Glomerular visceral epithelial cell (primary cell): ENCODE measurements at regions not wholly inside any gene's neighbourhood (a gene's known extent, or its start where the extent isn't known, plus 50 kb on each side); places are given as distances from the start of the nearest gene placed in this dataset.

Source experiments
- DNase-seq: peaks from one replicate; pipeline ENCODE4 v3.0.0-alpha.2; 2016; ENCODE audit errors: extremely low spot score

DNA sequence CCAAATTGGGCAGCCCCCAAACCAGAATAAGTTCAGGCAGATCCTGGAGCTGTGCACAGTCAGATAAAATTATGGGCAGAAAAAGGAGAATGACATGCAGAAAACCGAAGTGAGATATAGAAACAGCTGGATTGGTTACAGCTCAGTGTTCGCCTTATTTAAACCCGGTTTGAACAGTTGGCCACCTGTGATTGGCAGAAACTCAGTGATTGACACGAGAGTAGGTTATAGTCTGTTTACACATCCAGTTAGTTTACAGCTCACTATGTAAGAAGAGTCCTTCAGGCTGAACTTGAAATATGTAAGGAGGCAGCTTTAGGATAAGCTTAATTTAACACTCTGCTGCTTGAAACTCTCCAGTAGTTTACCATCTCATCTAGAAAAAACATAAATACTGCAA, 271.6 kb upstream of the ARRDC4 start:
- DNase-seq: no peak

DNA sequence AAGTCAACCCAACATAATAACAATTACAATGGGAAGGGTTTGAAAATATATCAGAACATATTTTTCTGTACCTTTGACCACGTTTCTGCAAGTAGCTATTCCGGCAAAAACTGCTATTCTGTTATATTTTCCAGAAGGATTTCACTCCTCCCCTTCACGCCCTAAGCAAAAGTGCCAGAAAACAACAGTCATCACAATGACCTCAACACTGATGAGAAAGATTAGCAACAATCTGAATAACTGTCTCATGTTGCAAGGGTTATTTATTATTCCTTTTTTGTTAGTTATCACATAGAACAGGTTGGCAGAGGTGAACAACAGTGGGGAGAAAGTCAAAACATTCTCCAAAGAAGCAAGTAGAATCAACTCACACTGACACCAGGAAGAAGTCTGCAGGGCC, 269.4 kb upstream of the ARRDC4 start:
- DNase-seq: no peak

DNA sequence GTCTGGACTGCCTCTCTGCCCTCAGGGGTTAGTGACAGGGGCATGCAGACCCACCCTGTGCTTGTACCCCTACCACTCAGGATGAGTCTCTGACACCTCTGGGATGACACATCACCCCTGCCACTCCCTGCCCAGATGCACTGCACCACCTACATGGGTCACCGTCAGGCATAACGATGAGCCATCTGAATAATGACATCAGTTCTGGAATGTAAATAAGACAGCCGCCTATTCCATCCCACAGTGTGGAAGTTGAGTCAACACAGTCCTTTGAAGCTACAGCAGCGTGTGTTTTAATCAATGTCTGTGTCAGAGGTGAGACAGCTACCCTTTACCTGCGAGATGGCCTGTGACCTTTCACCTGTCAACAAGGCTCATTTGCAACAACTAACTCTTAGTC, 268.7 kb upstream of the ARRDC4 start:
- no peak for DNase-seq

DNA sequence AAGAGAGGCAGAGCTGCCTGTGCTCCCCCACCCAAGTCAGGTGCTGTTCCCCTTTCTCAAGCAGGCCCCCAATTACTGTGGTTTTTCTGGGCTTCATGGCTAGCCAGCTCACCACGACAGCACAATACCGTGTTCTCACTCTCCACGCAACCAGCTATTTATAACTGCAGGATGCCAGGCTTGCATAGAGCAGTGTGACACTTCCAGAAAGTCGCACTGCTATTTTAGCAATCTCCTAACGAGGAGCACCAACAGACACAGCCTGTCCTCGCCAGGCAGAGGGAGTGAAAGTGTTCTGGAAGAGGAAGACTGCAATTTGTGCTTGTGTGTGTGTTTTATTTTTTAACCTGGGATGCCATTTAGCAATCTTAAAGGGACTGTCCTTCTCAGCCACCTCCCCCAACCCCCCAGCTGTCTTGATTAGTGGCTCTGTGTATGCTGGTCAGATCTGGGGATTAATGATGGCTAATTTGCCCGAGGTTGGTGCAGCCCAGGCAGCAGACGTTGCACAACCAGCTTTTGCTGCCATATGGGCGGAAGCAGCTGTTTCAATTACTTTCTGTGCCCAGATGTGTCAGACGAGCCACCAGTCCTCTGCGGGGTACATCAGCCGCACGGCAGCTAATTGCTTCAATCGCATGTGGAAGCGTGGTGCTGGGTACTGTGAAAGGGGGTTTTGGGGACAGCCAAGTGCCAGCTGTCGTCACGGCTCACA, 268.0 kb upstream of the ARRDC4 start:
- no peak for DNase-seq

DNA sequence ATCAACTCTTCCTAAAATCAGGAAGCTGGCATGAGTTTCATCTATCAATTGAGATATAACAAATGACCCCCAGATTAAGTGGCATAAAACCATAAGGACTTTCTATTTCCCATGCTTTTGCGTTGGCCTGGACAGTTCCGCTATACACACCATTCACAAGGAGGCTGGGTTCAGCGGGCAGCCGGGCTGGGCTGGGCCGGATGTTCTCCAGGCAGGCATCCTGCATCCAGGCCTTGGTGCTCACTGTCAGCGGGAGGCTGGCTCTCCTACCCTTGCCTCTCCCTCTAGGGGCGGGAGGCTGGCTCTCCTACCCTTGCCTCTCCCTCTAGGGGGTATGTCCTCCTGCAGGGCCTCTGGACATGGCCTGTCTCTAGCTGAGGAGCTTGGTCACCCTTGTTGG, 266.0 kb upstream of the ARRDC4 start:
- no peak for DNase-seq

DNA sequence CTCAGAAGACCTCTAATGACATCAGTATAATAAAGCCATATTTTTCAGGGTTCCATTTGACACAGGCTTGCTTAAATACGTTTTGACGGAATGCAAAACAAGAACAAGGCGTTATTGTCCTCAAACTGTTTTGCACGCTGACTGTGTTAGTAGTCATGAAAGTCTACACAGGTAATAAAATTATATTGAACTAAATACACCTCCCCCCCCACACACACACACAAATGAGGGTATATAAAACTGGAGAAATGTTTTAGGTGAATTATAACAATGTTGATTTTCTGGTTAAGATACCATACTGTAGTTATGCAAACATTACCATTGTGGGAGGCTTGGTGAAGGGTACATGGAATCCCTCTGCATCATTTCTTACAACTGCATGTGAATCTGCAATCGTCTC, 257.1 kb upstream of the ARRDC4 start:
- DNase-seq: no peak

DNA sequence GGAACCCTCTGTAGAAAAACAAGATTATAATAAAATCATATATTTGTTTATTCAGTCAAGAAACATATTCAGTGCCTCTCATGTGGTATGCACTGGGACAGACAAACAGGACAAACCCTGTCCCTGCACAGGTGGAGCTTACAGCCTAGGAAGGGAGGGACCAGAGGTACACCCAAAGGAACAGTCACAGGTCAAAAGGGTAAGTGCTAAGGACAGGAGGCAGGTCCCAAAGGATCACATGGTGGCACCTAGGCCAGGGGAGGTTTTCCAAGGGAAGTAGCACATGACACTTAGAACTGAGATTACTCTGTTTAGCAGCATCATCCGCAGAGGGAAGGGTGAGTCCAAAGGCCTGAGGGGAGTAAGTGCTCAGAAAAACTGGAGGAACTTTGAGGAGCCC, 254.4 kb upstream of the ARRDC4 start:
- no peak for DNase-seq

DNA sequence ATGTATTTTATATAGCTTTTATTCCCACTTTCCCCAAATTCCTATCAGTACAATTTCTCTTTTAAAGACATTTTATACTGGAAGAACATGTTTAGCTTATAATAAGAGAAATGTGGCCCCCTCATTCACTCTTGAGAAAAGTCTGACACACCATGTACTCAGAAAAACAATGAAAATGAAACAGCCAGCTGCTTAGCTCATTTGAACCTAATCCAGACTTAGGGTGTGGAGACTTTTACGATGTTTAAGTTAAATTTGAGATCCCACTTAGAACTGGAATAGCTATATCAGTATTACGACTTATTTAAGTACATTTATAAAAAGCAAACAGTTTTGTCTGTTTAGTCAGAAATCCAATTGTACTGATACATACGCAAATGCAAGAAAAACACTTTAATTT, 252.3 kb upstream of the ARRDC4 start:
- no peak for DNase-seq

DNA sequence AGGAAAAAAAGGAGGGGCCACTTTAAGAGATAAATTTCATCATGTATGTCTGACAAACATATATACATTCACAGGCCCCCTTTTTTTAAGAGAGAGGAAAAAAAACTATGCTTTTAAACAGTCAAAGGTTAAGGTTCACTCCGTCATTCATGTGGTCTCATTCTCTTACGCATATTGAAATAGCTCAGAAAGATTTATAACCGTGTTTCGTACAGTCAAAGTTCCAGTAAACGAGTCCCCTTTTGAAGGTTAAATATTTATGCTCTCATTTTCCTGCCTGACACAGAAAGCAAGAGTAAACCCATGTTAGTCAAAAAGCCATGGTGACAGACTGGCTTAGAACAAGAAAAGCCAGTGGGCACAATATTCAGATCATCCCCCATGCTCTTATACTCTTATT, 248.0 kb upstream of the ARRDC4 start:
- DNase-seq: no peak

DNA sequence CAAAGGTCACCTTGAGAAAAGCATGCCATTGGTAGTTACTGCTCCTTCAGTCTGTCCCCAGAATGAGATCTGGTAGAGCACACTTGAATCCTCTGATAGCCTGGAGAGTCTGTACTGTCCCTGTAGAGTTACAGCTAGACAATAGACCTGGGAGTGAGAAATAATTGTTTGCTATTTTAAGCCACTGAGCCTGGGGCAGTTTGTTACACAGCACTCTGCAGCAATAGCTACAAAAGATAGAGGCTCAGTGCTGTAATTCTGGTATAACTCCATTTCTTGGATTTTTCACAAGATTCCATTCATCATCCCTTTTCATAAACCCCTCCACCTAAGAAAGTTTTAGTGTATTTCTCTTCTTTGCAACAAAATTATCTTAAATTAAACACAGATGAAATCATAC, 242.7 kb upstream of the ARRDC4 start:
- DNase-seq: no peak

DNA sequence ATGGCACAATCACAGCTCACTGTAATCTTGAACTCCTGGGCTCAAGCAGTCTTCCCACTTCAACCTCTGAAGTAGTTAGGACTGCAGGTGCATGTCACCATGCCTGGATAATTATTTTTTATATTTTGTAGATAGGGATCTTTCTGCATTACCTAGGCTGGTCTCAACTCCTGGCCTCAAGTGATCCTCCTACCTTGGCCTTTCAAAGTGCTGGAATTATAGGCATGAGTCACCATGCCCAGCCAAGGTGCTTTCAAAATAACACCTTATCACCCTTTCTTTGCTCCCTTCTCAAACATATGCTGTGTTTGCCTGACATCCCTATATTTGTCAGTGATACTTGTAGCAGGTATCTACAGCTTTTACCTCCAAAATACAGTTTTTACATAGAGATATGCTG, 242.0 kb upstream of the ARRDC4 start:
- DNase-seq: no peak

DNA sequence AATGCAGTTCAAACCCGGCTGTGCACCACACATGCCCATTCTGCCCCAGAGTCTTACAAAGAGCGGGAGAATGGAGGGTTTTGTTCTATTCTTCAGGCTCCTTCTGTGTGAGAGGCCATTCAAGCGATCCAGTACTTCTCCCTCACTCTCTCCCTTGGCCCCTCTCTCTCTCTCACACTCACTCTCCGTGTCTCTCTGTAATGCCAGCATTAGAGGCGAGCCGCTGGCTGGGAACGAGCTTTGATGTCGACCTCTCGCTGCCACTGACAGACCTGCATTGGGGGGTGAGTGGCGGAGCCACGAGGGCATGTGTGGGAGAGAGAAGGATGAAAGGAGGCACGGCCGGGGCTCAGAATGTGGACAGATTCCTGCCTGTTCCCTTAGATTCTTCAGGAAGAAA, 231.7 kb upstream of the ARRDC4 start:
- no peak for DNase-seq

DNA sequence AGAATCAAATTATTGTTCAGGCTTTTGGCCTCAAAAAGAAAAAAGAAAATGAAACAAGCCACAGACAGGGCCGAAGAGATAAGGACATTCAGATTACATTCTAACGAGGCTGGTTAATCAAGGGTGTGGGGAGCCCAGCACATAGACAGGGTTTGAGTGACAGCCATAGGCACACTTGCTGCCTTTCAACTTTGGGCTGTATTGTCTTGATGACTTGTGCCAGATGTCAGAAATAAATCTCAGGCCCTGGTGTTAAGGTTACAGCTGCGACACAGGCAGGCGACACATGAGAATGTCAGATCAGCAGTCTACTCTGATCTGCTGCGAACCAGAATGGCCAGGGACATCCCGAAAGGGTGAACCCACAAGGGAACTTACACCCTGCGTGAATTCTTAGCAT, 231.2 kb upstream of the ARRDC4 start:
- DNase-seq: no peak

DNA sequence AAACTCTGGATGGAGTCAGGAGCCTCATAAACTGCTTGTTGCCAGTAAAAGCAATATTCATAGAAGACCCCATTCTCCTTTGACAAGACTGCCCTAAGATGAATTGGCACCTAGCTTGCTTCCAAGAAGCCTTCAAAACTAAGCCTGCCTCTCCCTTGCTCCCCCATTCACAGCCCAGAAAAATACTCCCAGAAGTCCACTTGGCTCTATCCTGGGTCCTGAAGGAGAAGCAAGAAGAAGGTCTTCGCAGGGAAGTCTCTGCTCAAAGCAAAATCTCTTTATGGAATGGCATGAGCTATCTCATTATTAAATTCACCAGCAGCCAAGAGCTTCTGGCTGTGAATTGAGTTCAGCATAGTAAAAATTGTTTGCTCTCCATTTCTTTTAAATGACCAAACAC, 230.2 kb upstream of the ARRDC4 start:
- no peak for DNase-seq

DNA sequence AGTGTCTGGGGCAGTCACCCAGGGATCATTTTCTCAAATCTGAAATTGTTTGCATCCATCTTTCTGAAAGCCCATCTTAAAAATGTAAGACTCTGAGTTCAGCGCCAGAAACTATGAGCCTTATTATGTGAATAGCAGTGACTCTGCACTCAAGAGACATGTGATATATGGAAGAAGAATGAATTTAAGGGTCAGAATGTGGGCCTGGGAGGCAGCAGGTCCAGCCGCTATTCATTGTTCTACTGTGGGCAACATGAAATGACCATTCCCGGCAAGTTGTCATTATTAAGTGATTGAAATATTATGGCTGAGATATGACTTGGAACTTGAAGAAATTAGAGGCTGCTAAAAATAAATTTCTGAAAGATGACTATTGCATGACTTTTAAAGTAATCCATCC, 228.6 kb upstream of the ARRDC4 start:
- no peak for DNase-seq

DNA sequence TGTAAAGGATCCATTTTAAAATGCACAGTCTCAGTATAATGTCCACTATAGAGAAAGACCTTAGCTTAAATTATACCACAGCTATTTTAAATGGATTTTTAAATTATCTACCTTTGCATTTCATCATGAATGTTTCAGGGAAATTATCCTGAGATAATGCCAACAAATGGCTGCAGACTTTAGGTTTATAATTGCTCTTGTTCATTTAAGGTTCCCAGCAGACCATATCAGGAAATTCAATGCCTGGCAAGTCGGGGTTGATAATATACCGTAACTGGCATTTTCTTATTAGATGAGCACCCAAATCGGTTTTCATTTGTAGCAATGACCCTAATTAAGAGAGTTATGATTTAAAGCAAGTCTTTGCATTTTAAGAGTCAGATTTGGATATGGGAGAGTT, 227.1 kb upstream of the ARRDC4 start:
- DNase-seq: no peak

DNA sequence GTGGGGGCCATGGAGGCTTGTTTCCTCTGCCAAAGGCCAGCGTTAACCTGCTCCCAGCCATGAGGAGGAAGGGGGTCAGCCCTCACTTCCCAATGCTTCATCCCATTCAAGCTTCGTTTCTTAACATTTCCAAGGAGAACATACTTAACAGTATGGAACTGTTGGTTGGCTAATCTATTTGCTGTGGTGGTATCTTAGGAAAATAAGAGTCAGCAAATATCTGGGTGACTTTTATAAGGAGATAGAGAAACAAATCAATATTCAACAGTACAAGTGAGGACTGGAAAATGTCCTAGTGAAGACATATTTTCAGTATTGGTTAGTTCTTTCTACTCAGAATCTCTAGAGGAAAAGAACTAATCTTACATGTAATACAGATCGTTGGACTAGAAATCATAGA, 223.8 kb upstream of the ARRDC4 start:
- no peak for DNase-seq

DNA sequence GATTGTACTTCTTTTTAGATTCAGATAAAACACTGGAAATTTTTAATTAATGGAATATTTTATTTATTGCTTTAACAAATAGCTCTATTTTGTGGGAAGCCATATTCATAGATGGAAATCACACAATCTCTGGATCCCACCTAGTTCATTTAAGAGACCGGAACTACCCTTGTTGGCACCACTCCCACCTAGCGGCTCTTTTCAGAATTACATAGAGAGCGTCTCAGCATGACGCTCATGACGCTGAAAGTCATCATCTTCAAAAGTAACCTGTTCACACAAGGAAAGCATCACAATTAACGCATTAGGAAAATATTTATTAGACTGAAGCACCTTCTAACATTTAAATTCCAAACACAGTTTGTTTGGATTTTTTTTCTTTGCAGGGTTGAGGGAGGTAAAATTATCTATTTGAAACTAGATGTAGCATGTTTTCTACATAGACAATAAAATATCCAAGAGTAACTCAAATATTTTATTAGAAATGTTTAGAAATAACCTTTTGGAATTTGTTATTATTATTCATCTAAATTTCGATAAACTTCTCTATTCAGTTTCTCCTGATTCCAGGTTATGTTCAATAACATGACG, 214.9 kb upstream of the ARRDC4 start:
- no peak for DNase-seq

DNA sequence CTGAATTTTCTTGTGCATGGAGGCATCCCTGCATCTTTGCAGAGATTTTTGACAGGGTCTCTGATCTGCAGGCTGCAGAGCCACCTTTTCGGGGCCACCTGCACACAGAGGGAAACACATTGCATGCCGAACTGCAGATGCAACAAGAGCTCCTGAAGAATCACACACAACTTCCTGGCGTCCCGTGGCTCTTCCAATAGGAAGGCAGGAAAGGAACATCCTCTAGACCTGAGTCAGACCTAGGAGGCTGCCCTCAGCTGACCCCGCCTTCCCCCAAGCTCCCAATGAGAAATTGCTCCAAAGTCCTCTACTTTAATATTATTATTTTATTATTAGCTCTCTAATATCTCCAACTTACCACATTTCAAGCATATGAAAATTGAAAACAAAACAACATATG, 213.2 kb upstream of the ARRDC4 start:
- DNase-seq: no peak

DNA sequence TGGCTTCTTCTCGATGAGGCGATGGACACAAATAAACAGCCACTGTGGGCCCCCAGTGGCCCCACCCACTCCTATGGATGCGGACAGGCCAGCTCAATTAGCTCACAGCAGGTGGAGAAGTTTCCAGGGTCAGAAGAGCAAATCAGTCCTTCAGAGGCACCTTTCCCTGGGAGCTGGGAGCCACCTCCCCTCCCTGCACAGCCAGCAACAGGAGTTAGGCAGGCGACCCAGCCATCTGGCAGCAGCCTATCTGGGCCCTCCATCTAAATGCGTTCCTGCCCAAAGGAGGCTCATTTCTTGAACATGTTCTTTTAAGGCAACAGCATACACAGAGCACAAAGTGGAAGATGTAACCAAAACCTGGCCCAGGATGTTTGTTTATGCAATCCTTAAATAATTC, 211.9 kb upstream of the ARRDC4 start:
- DNase-seq: no peak

DNA sequence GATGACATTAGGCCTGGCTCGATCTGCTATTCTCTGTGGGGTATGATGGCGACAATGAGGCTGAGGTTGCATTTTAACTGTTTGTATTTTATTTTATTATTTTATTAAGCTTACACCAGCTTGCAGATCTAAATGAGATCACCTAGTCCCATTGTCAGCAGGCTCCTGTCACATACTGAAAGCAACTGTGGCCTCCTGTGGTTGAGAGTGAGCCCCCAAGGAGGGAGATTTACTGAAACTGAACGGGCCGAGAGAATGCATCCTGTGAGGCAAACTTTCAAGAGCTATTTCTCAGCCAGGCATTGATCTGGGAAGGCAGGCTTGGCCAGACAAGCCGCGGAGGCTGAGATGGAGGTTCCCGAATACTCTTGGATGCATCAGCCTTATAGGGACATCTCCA, 210.4 kb upstream of the ARRDC4 start:
- DNase-seq: no peak

DNA sequence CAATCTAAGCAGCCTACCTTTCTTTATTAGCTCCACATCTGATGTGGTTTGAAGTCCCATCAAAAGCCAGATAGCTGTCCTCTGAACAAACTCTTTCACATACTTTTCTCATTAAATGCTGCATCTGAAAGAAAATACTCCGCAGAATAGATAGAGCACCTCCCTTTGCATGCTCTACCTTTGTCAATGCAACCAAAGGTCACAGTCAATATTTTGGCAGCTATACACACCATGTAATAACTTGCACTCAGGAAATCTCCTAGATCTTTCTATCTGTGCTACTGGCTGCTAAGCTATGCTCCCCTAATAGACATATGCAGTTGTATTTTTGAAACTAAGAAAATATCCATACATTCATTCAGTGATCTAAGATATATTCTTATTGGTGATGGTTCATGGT, 204.8 kb upstream of the ARRDC4 start:
- DNase-seq: no peak

DNA sequence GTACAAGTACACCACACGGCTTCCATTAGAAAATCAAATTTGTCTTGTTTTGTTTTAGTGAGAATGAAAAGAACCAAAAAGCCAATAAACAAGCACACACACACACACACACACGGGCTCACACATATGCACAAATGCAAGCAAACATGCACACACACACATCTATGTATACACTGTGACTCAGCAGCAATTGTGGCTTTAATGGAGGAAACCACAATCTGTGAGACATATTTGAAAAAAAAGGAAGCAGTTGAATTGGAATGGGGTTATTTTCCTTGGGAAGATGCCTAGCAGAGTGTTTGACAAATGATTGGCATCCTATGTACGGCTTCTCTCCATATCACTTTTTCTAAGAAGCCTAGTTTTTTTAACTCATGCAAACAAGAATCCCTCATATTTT, 201.1 kb upstream of the ARRDC4 start:
- DNase-seq: no peak

DNA sequence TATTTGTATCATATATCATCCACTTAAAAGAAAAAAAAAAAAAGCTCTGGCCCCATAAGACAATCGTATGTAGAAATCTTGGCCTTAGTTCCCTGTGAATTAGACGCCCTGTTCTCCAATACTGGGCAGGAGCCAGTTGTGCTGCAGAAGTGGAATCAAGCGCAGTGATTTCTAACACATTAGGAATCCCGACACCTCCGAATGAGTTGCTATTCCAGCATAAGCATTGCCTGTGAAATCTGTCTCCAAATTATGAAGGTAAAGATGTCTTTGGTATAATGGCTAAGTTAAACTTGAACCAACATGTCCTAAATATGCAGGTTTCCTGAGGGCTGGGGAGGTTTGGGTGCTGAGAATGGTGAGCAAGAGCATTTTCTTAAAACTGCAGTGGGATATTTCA, 199.4 kb upstream of the ARRDC4 start:
- no peak for DNase-seq
